ENCODE measurements at regions not wholly inside any gene's neighbourhood (a gene's known extent, or its start where the extent isn't known, plus 50 kb on each side); places are given as distances from the start of the nearest gene placed in this dataset.
A peak's percentile ranks its signal among the peaks of the same experiment; 100 is the strongest.

DNA sequence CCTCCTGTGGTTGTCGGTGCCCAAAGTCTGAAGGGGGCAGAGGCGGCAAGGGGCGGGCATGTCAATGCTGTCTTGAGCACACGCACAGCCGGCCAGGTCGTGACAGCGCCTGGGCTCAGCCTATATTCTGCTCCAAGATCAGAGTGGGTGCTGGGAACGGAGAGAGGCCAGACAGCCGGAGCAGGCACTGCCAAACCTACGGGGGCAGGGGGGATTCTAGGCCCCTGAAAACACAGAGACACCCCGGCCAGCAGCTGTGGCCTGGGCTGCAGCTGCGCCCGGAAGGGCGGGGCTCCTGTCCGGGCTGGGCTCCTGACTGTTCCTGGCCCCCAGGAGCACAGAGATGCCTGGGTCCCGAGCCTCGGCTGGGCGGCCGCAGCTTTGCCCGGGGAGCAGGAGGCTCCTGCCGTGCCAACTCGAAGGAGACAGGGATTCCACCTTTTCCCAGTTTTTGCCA is 2662.9 kb upstream of the PCDH20 start (continued):
- TF ChIP-seq, protein P1, sequence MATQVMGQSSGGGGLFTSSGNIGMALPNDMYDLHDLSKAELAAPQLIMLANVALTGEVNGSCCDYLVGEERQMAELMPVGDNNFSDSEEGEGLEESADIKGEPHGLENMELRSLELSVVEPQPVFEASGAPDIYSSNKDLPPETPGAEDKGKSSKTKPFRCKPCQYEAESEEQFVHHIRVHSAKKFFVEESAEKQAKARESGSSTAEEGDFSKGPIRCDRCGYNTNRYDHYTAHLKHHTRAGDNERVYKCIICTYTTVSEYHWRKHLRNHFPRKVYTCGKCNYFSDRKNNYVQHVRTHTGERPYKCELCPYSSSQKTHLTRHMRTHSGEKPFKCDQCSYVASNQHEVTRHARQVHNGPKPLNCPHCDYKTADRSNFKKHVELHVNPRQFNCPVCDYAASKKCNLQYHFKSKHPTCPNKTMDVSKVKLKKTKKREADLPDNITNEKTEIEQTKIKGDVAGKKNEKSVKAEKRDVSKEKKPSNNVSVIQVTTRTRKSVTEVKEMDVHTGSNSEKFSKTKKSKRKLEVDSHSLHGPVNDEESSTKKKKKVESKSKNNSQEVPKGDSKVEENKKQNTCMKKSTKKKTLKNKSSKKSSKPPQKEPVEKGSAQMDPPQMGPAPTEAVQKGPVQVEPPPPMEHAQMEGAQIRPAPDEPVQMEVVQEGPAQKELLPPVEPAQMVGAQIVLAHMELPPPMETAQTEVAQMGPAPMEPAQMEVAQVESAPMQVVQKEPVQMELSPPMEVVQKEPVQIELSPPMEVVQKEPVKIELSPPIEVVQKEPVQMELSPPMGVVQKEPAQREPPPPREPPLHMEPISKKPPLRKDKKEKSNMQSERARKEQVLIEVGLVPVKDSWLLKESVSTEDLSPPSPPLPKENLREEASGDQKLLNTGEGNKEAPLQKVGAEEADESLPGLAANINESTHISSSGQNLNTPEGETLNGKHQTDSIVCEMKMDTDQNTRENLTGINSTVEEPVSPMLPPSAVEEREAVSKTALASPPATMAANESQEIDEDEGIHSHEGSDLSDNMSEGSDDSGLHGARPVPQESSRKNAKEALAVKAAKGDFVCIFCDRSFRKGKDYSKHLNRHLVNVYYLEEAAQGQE (IDR thresholded peaks at IDR 0.05; ENCODE audit: borderline replicate concordance in 1 of 2, low read depth in 1 of 2, low read length in 2 of 2), result no peak
- TF ChIP-seq TERF1 (CRISPR knock-in tag; IDR thresholded peaks at IDR 0.05) (no peak), ARID2 (CRISPR knock-in tag; IDR thresholded peaks at IDR 0.05; ENCODE audit: borderline replicate concordance) (no peak), ARID4A (CRISPR knock-in tag; IDR thresholded peaks at IDR 0.05; ENCODE audit: borderline replicate concordance) (peak; percentile 46; the same call in 1 of the 2 replicates), HNF4A (CRISPR knock-in tag; IDR thresholded peaks at IDR 0.05) (no peak), TFDP1 (CRISPR knock-in tag; IDR thresholded peaks at IDR 0.05; ENCODE audit: borderline replicate concordance) (no peak), ZMYM4 (CRISPR knock-in tag; IDR thresholded peaks at IDR 0.05) (0 out of 2 replicates have a peak, but pooled peaks have one; percentile 48)
- TF ChIP-seq, protein P2, sequence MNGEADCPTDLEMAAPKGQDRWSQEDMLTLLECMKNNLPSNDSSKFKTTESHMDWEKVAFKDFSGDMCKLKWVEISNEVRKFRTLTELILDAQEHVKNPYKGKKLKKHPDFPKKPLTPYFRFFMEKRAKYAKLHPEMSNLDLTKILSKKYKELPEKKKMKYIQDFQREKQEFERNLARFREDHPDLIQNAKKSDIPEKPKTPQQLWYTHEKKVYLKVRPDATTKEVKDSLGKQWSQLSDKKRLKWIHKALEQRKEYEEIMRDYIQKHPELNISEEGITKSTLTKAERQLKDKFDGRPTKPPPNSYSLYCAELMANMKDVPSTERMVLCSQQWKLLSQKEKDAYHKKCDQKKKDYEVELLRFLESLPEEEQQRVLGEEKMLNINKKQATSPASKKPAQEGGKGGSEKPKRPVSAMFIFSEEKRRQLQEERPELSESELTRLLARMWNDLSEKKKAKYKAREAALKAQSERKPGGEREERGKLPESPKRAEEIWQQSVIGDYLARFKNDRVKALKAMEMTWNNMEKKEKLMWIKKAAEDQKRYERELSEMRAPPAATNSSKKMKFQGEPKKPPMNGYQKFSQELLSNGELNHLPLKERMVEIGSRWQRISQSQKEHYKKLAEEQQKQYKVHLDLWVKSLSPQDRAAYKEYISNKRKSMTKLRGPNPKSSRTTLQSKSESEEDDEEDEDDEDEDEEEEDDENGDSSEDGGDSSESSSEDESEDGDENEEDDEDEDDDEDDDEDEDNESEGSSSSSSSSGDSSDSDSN (CRISPR knock-in tag; IDR thresholded peaks at IDR 0.05), result peak; percentile 23; the same call in 1 of the 2 replicates
- TF ChIP-seq, protein P3, sequence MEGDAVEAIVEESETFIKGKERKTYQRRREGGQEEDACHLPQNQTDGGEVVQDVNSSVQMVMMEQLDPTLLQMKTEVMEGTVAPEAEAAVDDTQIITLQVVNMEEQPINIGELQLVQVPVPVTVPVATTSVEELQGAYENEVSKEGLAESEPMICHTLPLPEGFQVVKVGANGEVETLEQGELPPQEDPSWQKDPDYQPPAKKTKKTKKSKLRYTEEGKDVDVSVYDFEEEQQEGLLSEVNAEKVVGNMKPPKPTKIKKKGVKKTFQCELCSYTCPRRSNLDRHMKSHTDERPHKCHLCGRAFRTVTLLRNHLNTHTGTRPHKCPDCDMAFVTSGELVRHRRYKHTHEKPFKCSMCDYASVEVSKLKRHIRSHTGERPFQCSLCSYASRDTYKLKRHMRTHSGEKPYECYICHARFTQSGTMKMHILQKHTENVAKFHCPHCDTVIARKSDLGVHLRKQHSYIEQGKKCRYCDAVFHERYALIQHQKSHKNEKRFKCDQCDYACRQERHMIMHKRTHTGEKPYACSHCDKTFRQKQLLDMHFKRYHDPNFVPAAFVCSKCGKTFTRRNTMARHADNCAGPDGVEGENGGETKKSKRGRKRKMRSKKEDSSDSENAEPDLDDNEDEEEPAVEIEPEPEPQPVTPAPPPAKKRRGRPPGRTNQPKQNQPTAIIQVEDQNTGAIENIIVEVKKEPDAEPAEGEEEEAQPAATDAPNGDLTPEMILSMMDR (CRISPR knock-in tag; IDR thresholded peaks at IDR 0.05), result 0 out of 2 replicates have a peak, but pooled peaks have one; percentile 7
- TF ChIP-seq, protein P4, sequence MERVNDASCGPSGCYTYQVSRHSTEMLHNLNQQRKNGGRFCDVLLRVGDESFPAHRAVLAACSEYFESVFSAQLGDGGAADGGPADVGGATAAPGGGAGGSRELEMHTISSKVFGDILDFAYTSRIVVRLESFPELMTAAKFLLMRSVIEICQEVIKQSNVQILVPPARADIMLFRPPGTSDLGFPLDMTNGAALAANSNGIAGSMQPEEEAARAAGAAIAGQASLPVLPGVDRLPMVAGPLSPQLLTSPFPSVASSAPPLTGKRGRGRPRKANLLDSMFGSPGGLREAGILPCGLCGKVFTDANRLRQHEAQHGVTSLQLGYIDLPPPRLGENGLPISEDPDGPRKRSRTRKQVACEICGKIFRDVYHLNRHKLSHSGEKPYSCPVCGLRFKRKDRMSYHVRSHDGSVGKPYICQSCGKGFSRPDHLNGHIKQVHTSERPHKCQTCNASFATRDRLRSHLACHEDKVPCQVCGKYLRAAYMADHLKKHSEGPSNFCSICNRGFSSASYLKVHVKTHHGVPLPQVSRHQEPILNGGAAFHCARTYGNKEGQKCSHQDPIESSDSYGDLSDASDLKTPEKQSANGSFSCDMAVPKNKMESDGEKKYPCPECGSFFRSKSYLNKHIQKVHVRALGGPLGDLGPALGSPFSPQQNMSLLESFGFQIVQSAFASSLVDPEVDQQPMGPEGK (CRISPR knock-in tag; IDR thresholded peaks at IDR 0.05), result peak; percentile 56; the same call in 1 of the 2 replicates
